Liver (tissue), 8 donors: ENCODE measurements at regions not wholly inside any gene's neighbourhood (a gene's known extent, or its start where the extent isn't known, plus 50 kb on each side); places are given as distances from the start of the nearest gene placed in this dataset.
"Not testable (repeated sequence)": the region's sequence is repeated elsewhere in the genome, so short reads cannot be mapped to it uniquely, and the experiment has no call there.

Experiments used
- DNase-seq: peaks from one replicate; pipeline ENCODE4 v3.0.0-alpha.2; 2017; ENCODE audit warnings: low spot score
- H3K27ac ChIP-seq, 2 donors: one replicate each; pipeline ENCODE4 v1.7.0; 2013; ENCODE audit warnings: inconsistent platforms in 2 of 2, low read length in 2 of 2, control low read depth in 1 of 2, low read depth in 1 of 2, mild to moderate bottlenecking in 1 of 2
- H3K27me3 ChIP-seq, 4 donors: one replicate each; pipeline versions ENCODE4 v1.6.1 to v1.7.0; 2013; ENCODE audit warnings: low read length in 3 of 4, inconsistent platforms in 1 of 4, mild to moderate bottlenecking in 1 of 4, moderate library complexity in 1 of 4; ENCODE audit not compliant: control insufficient read depth in 4 of 4, insufficient read depth in 4 of 4
- H3K36me3 ChIP-seq, 4 donors: one replicate each; pipeline versions ENCODE4 v1.6.1 to v1.7.0; 2013; ENCODE audit warnings: low read length in 3 of 4, mild to moderate bottlenecking in 3 of 4, low read depth in 1 of 4, moderate library complexity in 1 of 4; ENCODE audit not compliant: control insufficient read depth in 4 of 4, insufficient read depth in 3 of 4
- H3K4me1 ChIP-seq, 4 donors: one replicate each; pipeline versions ENCODE4 v1.6.1 to v1.7.0; 2013; ENCODE audit warnings: low read length in 3 of 4, mild to moderate bottlenecking in 3 of 4, moderate library complexity in 1 of 4; ENCODE audit not compliant: control insufficient read depth in 4 of 4, insufficient read depth in 4 of 4
- H3K4me3 ChIP-seq, 3 donors: one replicate each; pipeline versions ENCODE4 v1.6.1 to v1.7.0; 2013; ENCODE audit warnings: low read length in 3 of 3, control low read depth in 1 of 3, low read depth in 1 of 3, mild to moderate bottlenecking in 1 of 3
- H3K9ac ChIP-seq, 2 donors: one replicate each; pipeline ENCODE4 v1.7.0; 2013; ENCODE audit warnings: low read length in 2 of 2, mild to moderate bottlenecking in 2 of 2, moderate library complexity in 2 of 2, control low read depth in 1 of 2, low read depth in 1 of 2
- H3K9me3 ChIP-seq, 4 donors: one replicate each; pipeline versions ENCODE4 v1.6.1 to v1.7.0; 2013; ENCODE audit warnings: low read length in 3 of 4; ENCODE audit not compliant: control insufficient read depth in 4 of 4
- CTCF ChIP-seq: fragments of 150-350 bp; IDR thresholded peaks from 2 replicates; pipeline ENCODE4 v1.5.1; 2017; ENCODE audit warnings: improper control_type of control experiment, low read depth, low read length; ENCODE audit not compliant: missing input control
- FOXA1 ChIP-seq: IDR thresholded peaks from 2 replicates; pipeline ENCODE4 v1.6.1; 2016; ENCODE audit warnings: antibody characterized with exemption
- FOXA2 ChIP-seq: IDR thresholded peaks from 2 replicates; pipeline ENCODE4 v1.6.1; 2016; ENCODE audit warnings: antibody characterized with exemption
- GABPA ChIP-seq, 2 donors: IDR thresholded peaks in 1 of 2; conservative IDR thresholded peaks in 1 of 2; 2 replicates each; pipeline ENCODE4 v1.6.1; 2016; ENCODE audit warnings: antibody characterized with exemption in 2 of 2, mild to moderate bottlenecking in 1 of 2, moderate library complexity in 1 of 2
- HNF4A ChIP-seq, 2 donors: conservative IDR thresholded peaks; 2 replicates each; pipeline ENCODE4 v1.6.1; 2016; ENCODE audit warnings: antibody characterized with exemption in 2 of 2, mild to moderate bottlenecking in 2 of 2
- HNF4G ChIP-seq: IDR thresholded peaks from 2 replicates; pipeline ENCODE4 v1.6.1; 2016; ENCODE audit warnings: antibody characterized with exemption
- JUND ChIP-seq, 2 donors: IDR thresholded peaks; 2 replicates each; pipeline ENCODE4 v1.6.1; 2016; ENCODE audit warnings: antibody characterized with exemption in 2 of 2
- MAX ChIP-seq: IDR thresholded peaks from 2 replicates; pipeline ENCODE4 v1.6.1; 2016; ENCODE audit warnings: antibody characterized with exemption
- NR2F2 ChIP-seq: IDR thresholded peaks from 2 replicates; pipeline ENCODE4 v1.6.1; 2016; ENCODE audit warnings: antibody characterized with exemption
- RAD21 ChIP-seq, 2 donors: IDR thresholded peaks; 2 replicates each; pipeline ENCODE4 v1.6.1; 2016; ENCODE audit warnings: antibody characterized with exemption in 2 of 2, mild to moderate bottlenecking in 2 of 2
- REST ChIP-seq: IDR thresholded peaks from 2 replicates; pipeline ENCODE4 v1.6.1; 2016; ENCODE audit warnings: antibody characterized with exemption, mild to moderate bottlenecking
- RXRA ChIP-seq, 2 donors: IDR thresholded peaks; 2 replicates each; pipeline ENCODE4 v1.6.1; 2017 to 2018; ENCODE audit warnings: antibody characterized with exemption in 2 of 2, mild to moderate bottlenecking in 1 of 2
- SP1 ChIP-seq: IDR thresholded peaks from 2 replicates; pipeline ENCODE4 v1.6.1; 2018; ENCODE audit warnings: antibody characterized with exemption, mild to moderate bottlenecking
- TAF1 ChIP-seq: conservative IDR thresholded peaks from 2 replicates; pipeline ENCODE4 v1.6.1; 2016; ENCODE audit warnings: antibody characterized with exemption, mild to moderate bottlenecking
- YY1 ChIP-seq: IDR thresholded peaks from 2 replicates; pipeline ENCODE4 v1.6.1; 2016; ENCODE audit warnings: antibody characterized with exemption, mild to moderate bottlenecking
- ZBTB33 ChIP-seq: IDR thresholded peaks from 2 replicates; pipeline ENCODE4 v1.6.1; 2016; ENCODE audit warnings: antibody characterized with exemption
- WGBS: extraction: QIAGEN DNeasy Blood & Tissue Kit; methylation state at CpG from one replicate; pipeline ENCODE4 v1.1.7; 2013; 5-methylcytosine and 5-hydroxymethylcytosine counted together
- donor health status: healthy.
- donor health status: healthy.
- donor health status: healthy.
- donor health status: healthy.
- donor health status: healthy.

GRCh38 chr3:68504201-68504600 is 428.1 kb downstream of the TAFA4 start:
- no peak for DNase-seq
- Histone ChIP-seq H3K9me3 (peaks cover 0 to 2% (median 0%) of the 10 kb centered on the region in 4 donors), H3K4me1 (no peaks in the 10 kb centered on the region), H3K4me3 (no peak overlapping the region), H3K27me3 (no peaks in the 10 kb centered on the region), H3K9ac (no peak overlapping the region), H3K27ac (no peak overlapping the region), H3K36me3 (no peaks in the 10 kb centered on the region)
- WGBS: 59% methylated on average over 2 of the region's 2 CpGs
- no peak for TF ChIP-seq YY1
- no peak for TF ChIP-seq FOXA2
- TF ChIP-seq RAD21 (IDR thresholded peaks at IDR 0.05): no peak
- no peak for TF ChIP-seq NR2F2
- no peak for TF ChIP-seq REST
- TF ChIP-seq FOXA1: no peak
- TF ChIP-seq CTCF: no peak
- TF ChIP-seq ZBTB33: no peak
- no peak for TF ChIP-seq HNF4A (conservative IDR thresholded peaks at IDR 0.05)
- no peak for TF ChIP-seq HNF4G
- TF ChIP-seq TAF1: no peak
- no peak for TF ChIP-seq MAX
- TF ChIP-seq JUND (IDR thresholded peaks at IDR 0.05): no peak
- TF ChIP-seq GABPA (IDR thresholded peaks at IDR 0.05 in 1 of 2, conservative IDR thresholded peaks at IDR 0.05 in 1 of 2): no peak
- TF ChIP-seq RXRA (IDR thresholded peaks at IDR 0.05): no peak
- no peak for TF ChIP-seq SP1

GRCh38 chr3:68485845-68486244 is 446.5 kb downstream of the TAFA4 start:
- H3K9ac ChIP-seq, H3K4me3 ChIP-seq, H3K27me3 ChIP-seq, H3K27ac ChIP-seq, H3K9me3 ChIP-seq, H3K4me1 ChIP-seq, DNase-seq, H3K36me3 ChIP-seq: not testable (repeated sequence)
- WGBS: 84% methylated on average over 1 of the region's 1 CpG
